Loucy (cell line): ENCODE measurements at regions not wholly inside any gene's neighbourhood (a gene's known extent, or its start where the extent isn't known, plus 50 kb on each side); places are given as distances from the start of the nearest gene placed in this dataset.
"Not testable (repeated sequence)": the region's sequence is repeated elsewhere in the genome, so short reads cannot be mapped to it uniquely, and the experiment has no call there.

Source experiments
- EZH2phosphoT487 ChIP-seq: fragments of 200-600 bp; IDR thresholded peaks from 2 replicates; pipeline ENCODE4 v1.6.1; 2018; ENCODE audit warnings: antibody characterized with exemption, mild to moderate bottlenecking, moderate library complexity, borderline replicate concordance
- TF ChIP-seq, protein P1 (sequence below): fragments of 200-600 bp; sonication (generic); conservative IDR thresholded peaks from 2 replicates; pipeline ENCODE4 v1.5.1; 2014; ENCODE audit warnings: mild to moderate bottlenecking, antibody characterized with exemption, low read length

- TF ChIP-seq, protein P1, sequence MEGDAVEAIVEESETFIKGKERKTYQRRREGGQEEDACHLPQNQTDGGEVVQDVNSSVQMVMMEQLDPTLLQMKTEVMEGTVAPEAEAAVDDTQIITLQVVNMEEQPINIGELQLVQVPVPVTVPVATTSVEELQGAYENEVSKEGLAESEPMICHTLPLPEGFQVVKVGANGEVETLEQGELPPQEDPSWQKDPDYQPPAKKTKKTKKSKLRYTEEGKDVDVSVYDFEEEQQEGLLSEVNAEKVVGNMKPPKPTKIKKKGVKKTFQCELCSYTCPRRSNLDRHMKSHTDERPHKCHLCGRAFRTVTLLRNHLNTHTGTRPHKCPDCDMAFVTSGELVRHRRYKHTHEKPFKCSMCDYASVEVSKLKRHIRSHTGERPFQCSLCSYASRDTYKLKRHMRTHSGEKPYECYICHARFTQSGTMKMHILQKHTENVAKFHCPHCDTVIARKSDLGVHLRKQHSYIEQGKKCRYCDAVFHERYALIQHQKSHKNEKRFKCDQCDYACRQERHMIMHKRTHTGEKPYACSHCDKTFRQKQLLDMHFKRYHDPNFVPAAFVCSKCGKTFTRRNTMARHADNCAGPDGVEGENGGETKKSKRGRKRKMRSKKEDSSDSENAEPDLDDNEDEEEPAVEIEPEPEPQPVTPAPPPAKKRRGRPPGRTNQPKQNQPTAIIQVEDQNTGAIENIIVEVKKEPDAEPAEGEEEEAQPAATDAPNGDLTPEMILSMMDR: not testable (repeated sequence)
- not testable (repeated sequence) for TF ChIP-seq EZH2phosphoT487
Measured at GRCh38 chr11:11201302-11201701, 151.7 kb downstream of the CSNK2A3 start.
